ENCODE measurements at regions not wholly inside any gene's neighbourhood (a gene's known extent, or its start where the extent isn't known, plus 50 kb on each side); places are given as distances from the start of the nearest gene placed in this dataset.

GRCh38 chr3:177283983-177284382 lies 86.7 kb upstream of the TBL1XR1 start:
- no peak for TF ChIP-seq CTCF (conservative IDR thresholded peaks at IDR 0.05; ENCODE audit: control insufficient read depth, insufficient read depth, low read depth, low read length)

GRCh38 chr3:177284383-177284881 lies 87.2 kb upstream of the TBL1XR1 start:
- peak; percentile 71 for DNase-seq (ENCODE audit: low read depth)
- no peak overlapping the region for H3K4me3 ChIP-seq (ENCODE audit: control insufficient read depth, low read depth, low read length)
- TF ChIP-seq CTCF (conservative IDR thresholded peaks at IDR 0.05; ENCODE audit: control insufficient read depth, insufficient read depth, low read depth, low read length) = no peak

More at GRCh38 chr3:177283983-177284382, 86.7 kb upstream of the TBL1XR1 start:
- DNase-seq (ENCODE audit: low read depth) = no peak
- no peak overlapping the region for H3K4me3 ChIP-seq (ENCODE audit: control insufficient read depth, low read depth, low read length)

GRCh38 chr3:177286034-177286433 lies 88.8 kb upstream of the TBL1XR1 start:
- no peak for DNase-seq (ENCODE audit: low read depth)
- H3K4me3 ChIP-seq (ENCODE audit: control insufficient read depth, low read depth, low read length) = no peak overlapping the region
- no peak for TF ChIP-seq CTCF (conservative IDR thresholded peaks at IDR 0.05; ENCODE audit: control insufficient read depth, insufficient read depth, low read depth, low read length)

GRCh38 chr3:177287231-177287630 lies 89.9 kb upstream of the TBL1XR1 start:
- H3K4me3 ChIP-seq (ENCODE audit: control insufficient read depth, low read depth, low read length) = no peak overlapping the region
- no peak for TF ChIP-seq CTCF (conservative IDR thresholded peaks at IDR 0.05; ENCODE audit: control insufficient read depth, insufficient read depth, low read depth, low read length)
- no peak for DNase-seq (ENCODE audit: low read depth)

GRCh38 chr3:177290633-177291032 lies 93.4 kb upstream of the TBL1XR1 start:
- no peak for TF ChIP-seq CTCF (conservative IDR thresholded peaks at IDR 0.05; ENCODE audit: control insufficient read depth, insufficient read depth, low read depth, low read length)
- DNase-seq (ENCODE audit: low read depth) = no peak
- H3K4me3 ChIP-seq (ENCODE audit: control insufficient read depth, low read depth, low read length) = no peak overlapping the region

- no peak for TF ChIP-seq CTCF (conservative IDR thresholded peaks at IDR 0.05; ENCODE audit: control insufficient read depth, insufficient read depth, low read depth, low read length)
- H3K4me3 ChIP-seq (ENCODE audit: control insufficient read depth, low read depth, low read length) = no peak overlapping the region
- peak; percentile 52 for DNase-seq (ENCODE audit: low read depth)
These were observed 96.9 kb upstream of the TBL1XR1 start for GRCh38 chr3:177294221-177294620.

GRCh38 chr3:177295116-177295515 lies 97.8 kb upstream of the TBL1XR1 start:
- no peak for DNase-seq (ENCODE audit: low read depth)
- TF ChIP-seq CTCF (conservative IDR thresholded peaks at IDR 0.05; ENCODE audit: control insufficient read depth, insufficient read depth, low read depth, low read length) = no peak
- H3K4me3 ChIP-seq (ENCODE audit: control insufficient read depth, low read depth, low read length) = no peak overlapping the region
